Retinal pigment epithelial cell (primary cell): ENCODE measurements at regions not wholly inside any gene's neighbourhood (a gene's known extent, or its start where the extent isn't known, plus 50 kb on each side); places are given as distances from the start of the nearest gene placed in this dataset.

Source experiments
- DNase-seq: peaks from one replicate; pipeline ENCODE4 v3.0.0-alpha.2; 2010; ENCODE audit warnings: low read depth
- H3K4me3 ChIP-seq: 2 replicates; pipeline ENCODE4 v1.5.1; 2011; ENCODE audit warnings: mild to moderate bottlenecking, low read length, control low read depth, moderate library complexity
- CTCF ChIP-seq: conservative IDR thresholded peaks from 2 replicates; pipeline ENCODE4 v1.5.1; 2011; ENCODE audit warnings: low read depth, low read length, control low read depth, inconsistent platforms

GRCh38 chr2:161008311-161008710 is 151.9 kb upstream of the TANK start:
- no peak overlapping the region for H3K4me3 ChIP-seq
- no peak for TF ChIP-seq CTCF
- DNase-seq, result no peak

DNA sequence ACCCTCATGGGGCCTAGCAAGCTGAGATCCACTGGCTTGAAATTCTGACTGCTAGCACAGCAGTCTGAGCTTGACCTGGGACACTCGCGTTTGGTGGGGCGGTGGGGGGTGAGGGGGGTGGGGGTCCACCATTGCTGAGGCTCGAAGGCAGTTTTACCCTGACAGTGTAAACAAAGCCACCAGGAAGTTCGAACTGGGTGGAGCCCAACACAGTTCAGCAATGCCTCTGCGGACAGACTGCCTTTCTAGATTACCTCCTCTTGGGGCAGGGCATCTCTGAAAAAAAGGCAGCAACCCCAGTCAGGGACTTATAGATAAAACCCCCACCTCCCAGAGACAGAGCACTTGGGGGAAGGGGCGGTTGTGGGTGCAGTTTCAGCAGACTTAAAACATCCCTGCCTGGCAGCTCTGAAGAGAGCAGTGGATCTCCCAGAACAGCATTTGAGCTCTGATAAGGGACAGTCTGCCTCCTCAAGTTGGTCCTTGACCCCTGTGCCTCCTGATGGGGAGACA is 149.7 kb upstream of the TANK start:
- DNase-seq, result no peak
- H3K4me3 ChIP-seq, result no peak overlapping the region
- TF ChIP-seq CTCF, result no peak

DNA sequence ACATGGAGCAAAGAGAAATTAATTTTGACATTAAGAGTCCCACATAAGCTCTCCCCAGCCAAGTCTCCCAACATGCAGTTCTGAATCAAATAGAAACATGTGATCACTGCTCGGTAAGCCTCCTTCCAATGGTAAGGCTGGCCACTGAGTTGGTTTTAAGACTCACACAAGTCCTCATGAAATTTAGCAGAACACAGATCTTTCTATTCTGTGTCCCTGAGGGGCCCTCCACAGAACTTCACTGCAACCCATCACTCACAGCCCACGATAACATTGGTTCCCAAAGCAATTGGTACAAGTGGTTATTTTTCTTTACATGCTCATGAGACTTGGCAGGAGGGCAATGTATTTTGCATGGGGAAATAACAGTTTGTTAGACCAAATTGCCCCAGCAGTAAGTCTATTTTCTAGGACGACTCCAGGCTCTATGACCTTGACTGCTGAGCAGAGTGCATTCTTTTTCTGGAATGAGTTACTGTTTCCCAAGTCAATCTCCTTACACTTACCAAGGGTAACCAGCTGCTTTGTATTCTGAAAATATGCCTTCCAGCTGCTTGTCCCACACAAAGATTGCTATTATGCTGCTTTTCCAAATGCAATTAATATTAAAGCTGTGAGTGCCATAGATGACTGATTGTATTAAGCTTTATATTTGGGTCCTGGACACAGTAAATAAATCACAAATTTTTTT is 142.3 kb upstream of the TANK start:
- TF ChIP-seq CTCF, result no peak
- no peak for DNase-seq
- no peak overlapping the region for H3K4me3 ChIP-seq

GRCh38 chr2:161019311-161019710 is 140.9 kb upstream of the TANK start:
- no peak overlapping the region for H3K4me3 ChIP-seq
- DNase-seq, result no peak
- TF ChIP-seq CTCF, result no peak

- H3K4me3 ChIP-seq, result no peak overlapping the region
- no peak for TF ChIP-seq CTCF
- no peak for DNase-seq
Observed at GRCh38 chr2:161020437-161020836, 139.8 kb upstream of the TANK start.

DNA sequence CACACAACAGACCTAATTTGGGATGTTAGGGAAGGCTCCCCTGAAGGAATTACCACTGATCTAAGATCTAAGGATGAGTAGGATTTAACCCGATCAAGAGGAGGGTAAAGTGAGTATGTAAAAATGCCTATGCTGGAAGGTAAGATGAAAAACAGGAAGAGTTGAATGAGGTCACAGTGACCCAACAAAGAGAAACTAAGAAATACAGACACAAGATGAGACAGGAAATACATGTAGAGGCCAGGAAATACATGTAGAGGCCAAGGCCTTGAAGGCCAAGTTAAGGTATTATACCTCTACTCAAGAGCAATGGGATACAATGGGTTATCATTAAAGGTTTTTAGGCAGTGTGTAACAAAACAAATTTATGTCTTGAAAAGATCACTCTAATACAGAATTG is 131.6 kb upstream of the TANK start:
- no peak for TF ChIP-seq CTCF
- H3K4me3 ChIP-seq, result no peak overlapping the region
- no peak for DNase-seq

- TF ChIP-seq CTCF, result no peak
- no peak overlapping the region for H3K4me3 ChIP-seq
- DNase-seq, result no peak
Observed at GRCh38 chr2:161029321-161029720, 130.9 kb upstream of the TANK start.
